Fibroblast of the conjunctiva (primary cell): ENCODE measurements at regions not wholly inside any gene's neighbourhood (a gene's known extent, or its start where the extent isn't known, plus 50 kb on each side); places are given as distances from the start of the nearest gene placed in this dataset.
"Not testable (repeated sequence)": the region's sequence is repeated elsewhere in the genome, so short reads cannot be mapped to it uniquely, and the experiment has no call there.

Source experiments
- DNase-seq: peaks from one replicate; pipeline ENCODE4 v3.0.0-alpha.2; 2010; ENCODE audit warnings: low read depth

GRCh38 chr1:96185181-96185580, 536.4 kb upstream of the PTBP2 start:
- no peak for DNase-seq

- no peak for DNase-seq
Observed at GRCh38 chr1:96187020-96187419, 534.6 kb upstream of the PTBP2 start.

GRCh38 chr1:96191165-96191564, 530.4 kb upstream of the PTBP2 start:
- no peak for DNase-seq

GRCh38 chr1:96206451-96206850, 515.1 kb upstream of the PTBP2 start:
- no peak for DNase-seq

- DNase-seq: no peak
Observed at GRCh38 chr1:96207936-96208335, 513.6 kb upstream of the PTBP2 start.

GRCh38 chr1:96208428-96208827, 513.2 kb upstream of the PTBP2 start:
- DNase-seq: no peak

GRCh38 chr1:96210054-96210453, 511.5 kb upstream of the PTBP2 start:
- no peak for DNase-seq

- no peak for DNase-seq
Observed at GRCh38 chr1:96211202-96211601, 510.4 kb upstream of the PTBP2 start.

- no peak for DNase-seq
Observed at GRCh38 chr1:96214982-96215381, 506.6 kb upstream of the PTBP2 start.

GRCh38 chr1:96220651-96221050, 500.9 kb upstream of the PTBP2 start:
- no peak for DNase-seq

- DNase-seq: no peak
Observed at GRCh38 chr1:96222701-96223100, 498.9 kb upstream of the PTBP2 start.

GRCh38 chr1:96224229-96224628, 497.4 kb upstream of the PTBP2 start:
- DNase-seq: not testable (repeated sequence)

- no peak for DNase-seq
Observed at GRCh38 chr1:96233422-96233821, 488.2 kb upstream of the PTBP2 start.

GRCh38 chr1:96234299-96234698, 487.3 kb upstream of the PTBP2 start:
- peak; percentile 31 for DNase-seq

- DNase-seq: peak; percentile 65
Observed at GRCh38 chr1:96236156-96236739, 485.3 kb upstream of the PTBP2 start.

GRCh38 chr1:96238426-96238825, 483.2 kb upstream of the PTBP2 start:
- no peak for DNase-seq

- DNase-seq: no peak
Observed at GRCh38 chr1:96240438-96240837, 481.1 kb upstream of the PTBP2 start.

GRCh38 chr1:96253246-96254035, 468.1 kb upstream of the PTBP2 start:
- peak; percentile 48 for DNase-seq

GRCh38 chr1:96256130-96256790, 465.3 kb upstream of the PTBP2 start:
- no peak for DNase-seq

- DNase-seq: no peak
Observed at GRCh38 chr1:96259399-96259798, 462.2 kb upstream of the PTBP2 start.

GRCh38 chr1:96281491-96281890, 440.1 kb upstream of the PTBP2 start:
- no peak for DNase-seq

GRCh38 chr1:96290033-96290432, 431.6 kb upstream of the PTBP2 start:
- DNase-seq: no peak

- DNase-seq: no peak
Observed at GRCh38 chr1:96290801-96291200, 430.8 kb upstream of the PTBP2 start.
